GM20000 (cell line): ENCODE measurements at regions not wholly inside any gene's neighbourhood (a gene's known extent, or its start where the extent isn't known, plus 50 kb on each side); places are given as distances from the start of the nearest gene placed in this dataset.

Source experiments
- DNase-seq: peaks from one replicate; pipeline ENCODE4 v3.0.0; 2012; ENCODE audit warnings: low spot score
- CTCF ChIP-seq: IDR thresholded peaks from 2 replicates; pipeline ENCODE4 v1.5.1; 2012; ENCODE audit warnings: mild to moderate bottlenecking, control low read depth; ENCODE audit errors: extremely low read depth, missing control alignments

- TF ChIP-seq CTCF: no peak
- no peak for DNase-seq
These were observed 97.9 kb upstream of the STT3B start for GRCh38 chr3:31434819-31435218.

DNA sequence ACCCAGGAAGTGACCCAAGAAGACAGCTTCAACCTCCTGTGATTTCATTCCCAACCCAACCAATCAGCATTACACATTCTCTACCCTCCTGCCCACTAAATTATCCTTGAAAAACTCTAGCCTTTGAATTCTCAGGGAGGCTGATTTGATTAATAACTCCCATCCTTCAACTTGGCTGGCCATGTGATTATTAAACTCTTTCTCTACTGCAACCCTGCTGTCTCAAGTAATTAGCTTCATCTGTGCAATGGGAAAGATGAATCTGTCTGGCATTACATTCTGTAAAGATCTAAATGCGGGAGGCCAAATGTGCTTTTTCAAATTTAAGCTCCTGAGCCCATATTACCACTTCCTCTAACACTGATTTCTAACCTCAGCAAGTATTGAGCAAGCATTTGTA, 95.9 kb upstream of the STT3B start:
- TF ChIP-seq CTCF: no peak
- DNase-seq: no peak

- no peak for TF ChIP-seq CTCF
- DNase-seq: no peak
These were observed 94.0 kb upstream of the STT3B start for GRCh38 chr3:31438742-31439141.

DNA sequence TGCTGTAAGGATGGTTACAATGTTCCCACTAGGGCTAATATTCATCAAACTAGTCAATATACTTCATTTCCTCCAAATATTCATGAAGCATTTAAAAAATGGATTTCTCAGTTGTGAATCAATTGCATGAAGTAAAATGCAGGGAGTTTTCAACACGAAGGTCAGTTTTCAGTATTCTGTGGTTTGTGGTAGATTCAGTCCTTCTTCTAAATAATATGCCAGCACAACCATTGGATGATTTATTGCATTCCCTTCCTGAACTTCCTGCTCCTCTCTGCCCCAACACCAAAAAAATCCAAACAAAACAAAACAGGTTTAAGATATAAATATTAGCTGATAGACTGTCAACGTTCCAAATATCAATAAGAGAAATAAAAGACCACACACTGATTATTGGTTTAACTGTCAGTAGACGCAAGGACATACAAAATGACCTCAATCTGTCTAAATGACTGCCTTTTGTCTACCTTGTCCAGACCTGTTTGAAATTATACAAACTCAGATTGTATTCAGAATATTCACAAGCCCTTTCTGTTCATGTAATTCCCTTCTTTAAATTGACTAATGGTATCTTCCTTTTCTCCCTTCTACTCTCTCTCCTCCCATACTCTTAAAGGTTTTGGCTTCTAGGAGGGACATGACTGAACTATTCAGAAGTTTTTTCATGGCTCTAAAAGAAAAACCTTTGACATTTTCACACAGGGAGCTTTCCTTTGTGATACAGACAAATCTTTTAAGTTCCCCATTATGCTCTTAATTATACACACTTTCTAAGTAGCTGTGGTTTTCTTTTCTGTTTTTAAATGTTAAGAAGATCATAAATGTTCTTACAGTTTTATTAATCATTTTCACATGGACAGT, 92.6 kb upstream of the STT3B start:
- no peak for TF ChIP-seq CTCF
- no peak for DNase-seq

DNA sequence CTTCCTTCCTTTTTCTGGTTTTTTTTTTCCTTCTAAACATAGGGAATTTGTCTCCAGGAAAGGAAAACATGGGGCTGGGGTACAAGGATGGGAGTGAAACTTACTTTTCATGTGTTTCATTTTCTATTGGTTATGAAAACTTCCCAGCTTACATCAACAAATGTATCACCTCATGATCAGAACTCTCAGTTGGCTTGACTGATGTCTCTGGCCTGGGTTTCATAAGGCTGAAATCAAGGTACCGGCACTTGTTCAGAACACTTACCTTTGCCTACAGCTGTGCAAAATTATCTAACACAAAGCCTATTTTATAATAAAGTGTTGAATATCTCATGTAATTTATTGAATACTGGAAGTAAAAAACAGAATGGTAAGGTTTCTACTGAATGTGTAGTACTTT, 91.8 kb upstream of the STT3B start:
- no peak for TF ChIP-seq CTCF
- no peak for DNase-seq

- TF ChIP-seq CTCF: no peak
- no peak for DNase-seq
These were observed 90.0 kb upstream of the STT3B start for GRCh38 chr3:31442755-31443154.

DNA sequence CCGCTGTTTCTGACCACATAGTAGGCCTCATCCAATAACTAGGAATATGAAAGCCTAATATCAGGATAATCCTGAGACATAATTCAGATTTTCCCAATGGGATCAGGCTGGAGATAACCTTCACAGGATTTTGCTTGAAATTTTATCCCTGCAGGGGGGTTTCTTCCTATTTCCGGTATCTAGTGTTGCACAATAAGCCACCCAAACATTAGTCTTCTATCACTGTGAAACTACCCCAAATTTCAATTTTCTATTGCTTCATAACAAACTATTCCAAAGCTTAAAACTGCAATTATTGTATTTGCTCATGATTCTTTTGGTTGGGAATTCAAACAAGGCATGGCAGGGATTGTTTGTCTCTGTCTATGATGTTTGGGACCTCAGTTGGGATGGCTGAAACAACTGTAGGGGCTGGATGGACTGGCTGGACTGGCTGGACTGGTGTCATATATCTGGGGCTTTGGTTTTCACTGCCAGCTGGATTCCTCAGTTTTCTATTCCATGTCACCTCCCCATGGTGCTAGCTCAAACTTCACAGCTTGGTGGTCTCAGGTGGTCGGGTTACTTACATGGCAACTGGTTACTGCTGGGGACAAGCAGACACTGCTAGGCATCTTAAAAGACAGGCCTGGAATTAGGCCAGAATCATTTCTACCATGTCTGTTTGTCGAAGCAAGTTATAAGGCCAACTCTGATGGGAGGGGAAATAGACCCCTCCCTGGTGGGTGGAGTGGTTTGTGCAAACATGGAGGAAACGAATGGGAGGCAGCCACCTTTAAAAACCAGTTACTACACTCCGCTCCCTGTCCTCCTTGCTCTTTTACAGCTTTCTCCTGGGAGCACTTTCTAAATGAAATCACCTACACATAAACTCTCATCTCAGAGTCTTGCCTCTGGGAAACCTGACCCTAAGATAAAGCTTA, 88.2 kb upstream of the STT3B start:
- no peak for TF ChIP-seq CTCF

More for the DNA sequence above, 88.2 kb upstream of the STT3B start:
- no peak for DNase-seq
